Activated T-cell treated with anti-CD3 and anti-CD28 coated beads for 1 hour (primary cell): ENCODE measurements at regions not wholly inside any gene's neighbourhood (a gene's known extent, or its start where the extent isn't known, plus 50 kb on each side); places are given as distances from the start of the nearest gene placed in this dataset.

Experiments used
- DNase-seq: peaks from one replicate; pipeline ENCODE4 v3.0.0-alpha.2; 2020; ENCODE audit warnings: low read depth

DNA sequence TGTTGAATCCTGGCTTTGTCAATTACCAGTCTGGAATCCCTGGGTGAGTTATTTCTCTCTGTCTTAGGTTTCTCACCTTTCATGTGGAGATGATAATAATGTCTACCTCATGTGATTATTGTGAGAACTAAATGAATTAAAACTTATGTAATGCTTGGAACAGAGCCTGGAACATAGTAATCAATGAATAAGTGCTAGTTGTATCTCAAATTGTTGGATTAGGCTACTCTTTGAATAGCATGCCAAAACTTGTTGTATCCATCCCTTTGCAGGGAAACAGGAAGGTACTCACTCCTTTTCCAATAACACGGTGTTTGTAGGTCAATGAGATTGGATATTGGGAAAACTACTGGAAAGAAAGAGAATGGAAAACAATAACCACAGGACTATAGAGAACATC, 796.6 kb upstream of the ZEB2 start:
- no peak for DNase-seq

DNA sequence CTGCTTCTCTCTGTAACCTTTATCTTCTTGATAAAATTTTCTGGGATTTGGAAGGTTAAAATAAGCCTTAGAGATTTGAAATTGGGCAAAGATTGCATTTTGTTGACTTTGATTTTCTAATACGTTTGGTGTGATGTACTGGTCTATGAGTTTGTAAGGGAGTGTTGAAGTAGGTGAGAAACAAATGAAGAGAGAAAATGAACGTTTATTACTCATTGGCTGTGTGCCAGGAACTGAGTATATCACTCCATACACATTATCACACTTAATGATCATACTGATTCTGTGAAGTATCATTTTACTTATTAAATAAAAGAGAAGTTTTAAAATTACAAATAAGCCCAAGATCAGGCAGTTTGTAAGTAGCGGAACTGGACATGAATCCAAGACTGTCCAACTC, 795.1 kb upstream of the ZEB2 start:
- no peak for DNase-seq

DNA sequence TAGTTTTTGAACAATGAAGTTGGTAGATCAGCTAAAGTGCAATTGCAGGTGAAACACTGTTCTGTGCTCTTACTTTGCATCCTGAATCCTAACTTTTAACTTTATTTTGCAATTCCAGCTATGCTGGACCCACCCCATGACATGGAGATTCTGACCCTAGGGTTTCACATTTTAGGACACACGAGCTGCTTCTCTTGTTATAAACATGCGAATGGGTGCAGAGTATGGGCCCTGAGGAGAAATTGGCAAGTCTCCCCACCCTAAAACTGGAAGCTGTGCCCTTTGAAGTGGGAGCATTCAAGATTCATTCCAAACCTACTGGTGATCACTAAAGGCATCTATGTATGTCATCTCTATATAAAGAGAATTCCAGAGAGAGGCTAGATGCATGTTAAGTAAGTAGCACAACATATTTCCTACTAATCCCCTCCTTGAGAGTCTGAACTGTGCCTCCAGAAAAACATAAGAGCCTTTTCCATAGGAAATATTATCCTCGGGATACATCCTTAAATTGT, 794.3 kb upstream of the ZEB2 start:
- no peak for DNase-seq

DNA sequence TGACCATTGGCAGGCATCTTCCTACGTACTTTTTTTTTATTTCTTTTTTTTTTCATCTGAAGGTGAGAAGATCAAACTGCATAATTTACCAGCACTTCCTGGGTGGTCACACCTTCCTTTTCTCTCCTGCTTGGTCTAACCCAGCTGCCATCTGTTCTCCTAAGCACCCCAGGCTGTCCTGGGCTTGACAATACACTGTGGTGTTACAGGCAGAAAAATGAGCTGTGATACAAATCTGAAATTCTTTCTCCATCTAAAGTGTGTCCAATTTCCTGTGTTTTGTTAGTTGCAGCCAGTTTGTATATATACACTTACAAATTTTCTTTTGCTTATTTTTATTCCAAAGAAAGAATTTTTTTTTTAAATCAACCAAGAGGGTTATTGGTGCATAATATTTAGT, 786.0 kb upstream of the ZEB2 start:
- DNase-seq: no peak

DNA sequence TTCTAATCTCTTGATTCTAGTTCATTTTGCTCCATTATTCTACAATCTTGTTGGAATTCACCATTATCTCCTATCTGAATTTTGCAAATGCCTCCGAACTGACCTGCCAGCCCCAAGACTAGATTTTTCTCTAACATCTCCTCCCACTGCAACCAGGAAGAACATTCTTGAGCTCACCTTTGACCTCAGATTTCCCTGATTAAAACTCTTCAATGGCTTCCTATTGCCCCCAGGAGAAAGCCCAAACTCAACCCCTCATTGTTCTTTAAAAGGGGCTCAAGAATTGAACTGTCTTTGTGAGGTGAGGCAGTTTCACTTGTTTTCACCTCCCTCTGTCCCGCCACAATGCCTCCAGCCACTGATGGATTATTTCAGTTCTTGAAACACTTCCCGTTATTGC, 784.6 kb upstream of the ZEB2 start:
- no peak for DNase-seq

DNA sequence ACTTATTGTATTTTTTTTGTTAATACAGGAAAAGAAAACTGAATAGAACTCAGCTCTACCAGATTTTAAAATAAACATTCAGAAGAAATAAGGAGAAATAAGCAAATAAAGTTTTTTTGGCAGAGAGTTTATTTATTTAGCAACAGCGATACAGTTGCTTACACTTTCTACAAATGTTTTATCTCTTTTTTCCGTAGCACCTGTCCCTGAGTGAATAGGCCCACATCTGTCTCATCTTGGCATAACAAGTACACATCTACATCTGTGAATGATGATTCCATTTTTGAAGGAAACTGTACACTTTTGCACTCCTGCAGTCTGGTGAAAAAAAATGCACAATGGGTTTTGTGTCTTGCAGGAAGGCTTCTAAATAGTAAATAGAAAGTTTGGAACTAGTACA, 783.6 kb upstream of the ZEB2 start:
- DNase-seq: no peak

DNA sequence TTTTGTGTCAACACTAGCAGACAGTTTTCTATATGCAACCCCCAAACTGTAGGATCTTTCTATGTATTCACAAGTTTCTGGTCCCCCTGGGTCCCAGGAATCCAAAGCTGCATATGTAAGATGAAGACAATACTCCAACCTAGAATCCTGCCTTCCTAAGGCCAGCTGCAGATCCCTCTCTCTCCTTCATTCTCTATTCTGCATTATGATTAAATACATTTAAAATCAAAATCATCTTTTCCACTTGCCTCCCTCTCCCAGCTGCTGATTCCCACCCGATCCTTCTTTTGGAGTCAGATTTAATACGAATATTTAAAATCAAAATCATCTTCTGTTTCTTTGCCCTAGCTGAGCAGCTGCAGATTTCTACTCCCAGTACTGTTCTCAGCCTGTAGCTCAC, 783.0 kb upstream of the ZEB2 start:
- no peak for DNase-seq

DNA sequence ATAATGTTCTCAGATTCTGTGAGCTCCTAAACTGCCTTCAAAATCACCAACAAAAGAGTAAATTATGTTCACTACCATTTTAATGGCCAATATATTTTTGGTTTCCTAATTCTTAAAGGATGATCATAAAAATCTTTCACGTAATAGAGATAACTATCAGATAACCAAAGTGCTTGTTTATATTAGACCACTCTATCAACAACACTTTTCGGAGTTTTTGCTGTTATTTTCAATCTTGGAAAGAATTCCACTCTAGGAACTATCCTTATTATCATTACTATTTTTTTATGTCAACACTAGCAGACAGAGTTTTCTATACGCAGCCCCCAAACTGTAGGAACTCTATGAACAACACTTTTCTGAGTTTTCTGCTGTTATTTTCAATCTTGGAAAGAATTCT, 782.5 kb upstream of the ZEB2 start:
- DNase-seq: no peak

DNA sequence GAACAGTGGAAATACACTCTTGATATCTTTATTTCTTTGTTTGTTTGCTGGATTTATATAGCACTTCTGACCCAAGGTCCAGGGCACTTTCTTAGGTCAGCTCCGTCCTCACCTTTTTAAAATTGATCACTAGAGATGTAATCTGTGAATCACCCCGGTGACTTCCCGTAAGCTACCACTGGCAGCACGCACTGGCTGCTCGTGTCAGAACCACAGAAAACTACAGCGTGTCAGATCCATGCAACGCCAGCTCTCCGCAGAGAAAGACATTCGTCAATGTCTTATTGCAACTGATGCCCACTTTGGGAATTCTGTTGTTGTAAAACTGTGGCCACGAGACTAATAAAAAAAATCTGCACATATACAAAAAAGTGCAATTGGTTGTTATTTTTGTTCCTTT, 779.4 kb upstream of the ZEB2 start:
- DNase-seq: no peak

DNA sequence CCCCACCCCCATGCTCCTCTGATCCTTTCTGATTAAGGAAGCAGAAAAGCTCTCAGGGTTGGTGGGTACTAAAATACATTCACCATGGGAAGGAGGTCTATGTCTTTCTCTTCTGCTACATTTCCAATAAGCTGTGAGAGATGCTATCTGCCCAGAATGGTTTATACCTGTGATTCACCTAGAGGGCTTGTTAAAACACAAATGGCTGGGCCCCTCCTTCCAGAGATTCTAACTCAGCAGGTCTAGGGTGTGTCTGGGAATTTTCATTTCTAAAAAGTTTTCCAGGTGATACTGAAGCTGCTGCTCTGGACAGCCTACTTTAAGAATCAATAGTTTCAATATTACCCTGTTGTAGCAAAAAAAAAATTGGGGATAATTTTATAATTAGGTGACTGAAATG, 772.2 kb upstream of the ZEB2 start:
- DNase-seq: no peak

DNA sequence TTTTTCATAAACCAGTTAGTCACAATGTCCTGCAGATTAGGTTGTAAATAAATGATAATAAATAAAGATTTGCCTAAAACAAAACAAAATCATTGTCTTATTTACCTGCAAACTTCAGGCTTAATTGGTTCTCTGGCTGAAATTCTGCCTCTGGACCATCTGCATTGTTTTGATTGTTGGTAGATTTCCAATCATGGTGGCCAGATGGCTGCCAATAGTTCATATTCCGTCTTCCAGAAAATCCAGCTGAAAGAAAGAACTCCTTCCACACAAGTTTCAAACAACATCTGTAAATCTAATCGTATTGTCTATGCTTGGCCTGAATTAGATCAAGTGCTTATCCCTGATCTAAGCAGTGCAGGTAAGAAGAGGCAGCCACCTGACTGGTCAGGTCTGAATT, 771.1 kb upstream of the ZEB2 start:
- no peak for DNase-seq

DNA sequence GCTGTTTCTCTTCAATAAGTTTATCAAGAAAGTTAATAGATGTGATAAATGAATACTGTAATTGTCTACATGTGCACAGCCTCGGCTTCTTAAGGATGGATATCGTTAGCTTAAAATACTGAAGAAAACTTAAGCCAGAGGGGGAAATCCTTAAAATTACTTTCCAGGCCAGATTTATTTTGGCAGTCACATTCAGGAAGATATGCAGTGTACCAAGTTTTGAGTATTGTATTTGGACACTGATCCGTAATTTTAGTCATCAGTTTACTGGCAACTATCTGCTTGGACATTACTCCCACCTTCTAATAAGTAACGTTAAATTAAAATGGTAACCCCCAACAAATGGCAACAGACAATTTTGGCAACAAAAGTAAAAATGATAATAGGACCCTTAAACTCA, 770.0 kb upstream of the ZEB2 start:
- DNase-seq: no peak

DNA sequence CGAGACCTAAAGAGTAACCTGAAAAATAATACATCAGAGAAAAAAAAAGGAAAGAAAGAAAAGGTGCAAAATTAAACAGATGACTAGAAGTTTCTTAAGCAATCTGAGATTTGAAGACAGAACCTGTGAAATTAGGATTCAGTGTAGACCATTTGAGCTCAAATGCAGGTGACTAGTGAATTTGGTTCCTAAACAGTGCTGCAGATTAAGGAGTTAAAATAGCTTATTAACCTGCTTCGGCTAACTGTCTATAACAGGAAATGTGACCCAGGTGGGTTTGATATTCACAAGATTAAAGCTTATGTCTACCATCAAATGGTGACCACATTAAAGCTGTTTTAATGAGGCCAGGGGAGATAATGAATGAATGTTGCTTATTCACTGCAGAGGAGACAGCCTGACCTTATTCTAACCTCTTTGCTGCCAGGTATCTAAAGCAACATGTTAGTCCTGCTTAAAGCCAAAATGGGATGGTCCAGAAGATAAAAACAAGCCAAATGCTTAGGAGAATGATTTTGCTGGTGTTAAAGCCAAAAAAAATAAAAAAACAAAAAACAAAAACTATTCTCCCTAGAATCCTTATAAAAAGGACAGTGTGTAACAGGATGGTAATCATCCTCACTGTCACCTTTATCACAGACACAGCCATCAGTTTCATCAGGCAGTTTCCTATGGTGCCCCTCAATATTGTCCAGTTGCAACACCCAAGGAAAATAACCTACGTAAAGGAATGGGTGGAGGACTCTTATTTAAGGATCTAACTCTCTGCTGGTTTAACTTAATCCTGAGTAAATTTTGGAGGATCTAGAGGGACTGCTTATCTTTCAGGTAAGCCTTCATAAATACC, 769.0 kb upstream of the ZEB2 start:
- no peak for DNase-seq

DNA sequence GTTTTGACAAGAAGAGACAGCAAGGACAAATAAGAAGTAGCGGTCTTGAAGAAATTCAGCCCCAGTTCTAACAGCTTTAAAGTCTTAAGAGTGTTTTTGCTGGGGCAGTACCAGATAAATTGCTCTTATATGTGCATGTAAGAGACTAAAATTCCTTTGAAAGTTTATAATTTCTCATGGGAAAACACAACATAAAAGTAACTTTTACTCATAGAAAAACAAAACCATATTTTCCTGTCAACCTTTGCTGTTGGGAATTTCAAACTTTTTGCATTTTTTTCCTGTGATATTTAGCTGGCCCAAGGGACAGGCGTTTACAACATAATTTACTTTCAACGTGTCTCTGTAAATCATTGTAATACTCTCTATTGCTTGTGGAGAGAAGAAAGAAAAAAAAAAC, 767.8 kb upstream of the ZEB2 start:
- DNase-seq: no peak

DNA sequence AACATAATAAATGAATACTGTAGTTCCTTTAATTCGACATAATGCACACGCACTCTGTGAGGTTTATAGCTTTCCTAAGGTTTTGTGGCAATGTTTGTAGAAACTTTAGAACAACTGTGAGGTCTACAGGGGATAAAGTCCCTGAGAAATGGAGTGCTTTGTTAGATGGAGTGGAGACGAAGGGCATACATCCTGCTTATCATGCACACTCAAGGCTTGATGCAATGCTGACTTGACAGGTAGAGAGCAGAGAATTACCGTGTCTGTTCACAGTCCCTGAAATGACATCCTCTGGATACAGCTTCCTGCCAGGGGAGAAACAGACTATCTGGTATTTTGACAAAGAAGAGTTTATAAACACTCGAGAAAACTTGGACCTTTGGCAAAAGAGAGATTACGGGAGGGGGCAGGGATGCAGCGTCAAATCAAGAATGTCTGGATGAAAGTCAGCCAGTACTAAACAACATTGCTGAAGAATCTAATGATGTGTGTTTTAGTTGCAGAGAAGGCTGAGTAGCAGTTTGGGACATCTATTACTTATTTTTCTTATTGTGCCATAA, 766.9 kb upstream of the ZEB2 start:
- no peak for DNase-seq

DNA sequence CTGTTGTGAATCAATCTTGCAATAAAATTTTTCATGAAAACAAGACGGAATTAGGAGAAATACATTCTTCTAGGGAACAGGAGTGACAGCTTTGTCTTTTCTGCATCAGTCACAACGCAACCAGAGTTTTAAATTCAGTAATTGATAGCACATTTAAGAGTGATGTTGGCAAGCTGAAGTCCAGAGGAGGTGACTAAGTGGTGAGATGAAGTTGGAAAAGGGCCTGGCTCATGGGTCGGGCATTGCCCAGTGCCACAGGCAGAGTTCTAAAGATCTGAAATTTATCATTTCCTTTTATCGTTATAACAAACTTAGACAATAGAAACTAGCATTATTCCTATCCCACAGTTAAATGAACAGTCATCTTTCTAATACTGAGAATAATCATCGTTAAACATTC, 764.6 kb upstream of the ZEB2 start:
- DNase-seq: no peak

DNA sequence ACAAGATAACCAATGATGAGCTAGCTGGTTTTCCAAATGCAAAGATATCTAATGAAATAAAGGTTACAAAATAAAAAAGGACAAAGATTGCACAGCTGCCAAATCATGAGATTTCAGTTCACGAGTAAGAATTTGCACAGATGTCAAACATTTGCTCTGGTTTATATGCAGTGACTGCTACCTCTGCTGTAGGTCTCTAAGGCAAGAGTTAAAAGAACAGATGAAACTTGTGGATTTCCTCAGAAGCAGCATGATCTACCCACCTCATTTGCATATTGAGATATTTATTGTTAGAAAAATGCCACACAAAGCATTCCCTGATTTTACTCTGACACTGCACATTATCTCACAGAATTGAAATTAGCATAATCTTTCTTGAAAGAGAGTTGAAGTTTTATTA, 763.2 kb upstream of the ZEB2 start:
- DNase-seq: no peak

DNA sequence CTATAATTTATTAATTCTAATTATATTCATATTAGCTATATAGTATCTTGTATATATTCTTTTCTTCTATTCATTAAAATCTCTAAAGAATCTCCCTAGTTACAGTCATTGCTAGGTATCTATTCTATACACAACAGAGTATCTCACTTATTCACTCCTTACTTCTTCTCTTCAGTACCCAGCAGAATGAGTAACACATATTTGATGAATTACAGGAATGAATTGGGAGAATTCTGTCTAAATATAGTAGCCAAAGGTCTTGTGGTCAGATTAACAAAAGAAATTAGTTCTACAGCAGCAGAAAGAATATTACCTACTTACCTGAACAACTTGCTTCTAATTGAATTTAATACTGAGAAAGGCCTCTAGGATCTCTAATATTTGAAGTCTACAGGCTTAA, 758.0 kb upstream of the ZEB2 start:
- DNase-seq: no peak

DNA sequence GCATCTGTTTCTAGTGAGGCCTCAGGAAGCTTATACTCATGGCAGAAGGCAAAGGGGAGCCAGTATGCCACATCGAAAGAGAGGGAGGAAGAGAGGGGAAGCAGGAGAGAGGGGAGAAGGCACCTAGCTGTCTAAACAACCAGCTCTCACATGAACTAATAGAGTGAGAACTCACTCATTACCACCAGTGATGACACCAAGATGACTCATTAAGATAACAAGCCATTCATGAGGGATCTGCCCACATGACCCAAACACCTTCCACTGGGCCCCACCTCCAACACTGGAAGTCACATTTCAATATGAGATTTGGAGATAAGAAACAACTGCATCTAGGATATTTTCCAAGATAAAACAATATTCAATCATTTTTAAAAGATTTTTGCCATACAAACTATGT, 753.9 kb upstream of the ZEB2 start:
- no peak for DNase-seq

DNA sequence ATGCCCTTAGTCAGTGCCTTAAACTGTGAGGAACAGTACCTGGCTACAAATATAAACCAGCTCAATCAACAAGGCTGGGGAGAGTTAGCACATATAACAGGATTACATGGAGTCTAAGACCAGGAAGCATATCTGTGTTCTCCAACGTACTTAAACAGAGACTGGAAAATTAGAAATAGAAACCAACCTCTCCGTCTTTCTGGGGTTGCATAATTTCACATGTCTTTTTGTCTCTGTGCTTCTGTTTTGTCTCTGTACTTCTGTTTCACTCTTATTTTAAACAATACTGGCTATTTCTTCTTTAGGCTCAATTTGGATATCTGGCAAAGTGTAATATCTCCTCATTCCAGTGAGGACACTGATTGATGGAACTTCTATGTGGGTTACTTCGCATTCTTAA, 749.0 kb upstream of the ZEB2 start:
- DNase-seq: no peak

DNA sequence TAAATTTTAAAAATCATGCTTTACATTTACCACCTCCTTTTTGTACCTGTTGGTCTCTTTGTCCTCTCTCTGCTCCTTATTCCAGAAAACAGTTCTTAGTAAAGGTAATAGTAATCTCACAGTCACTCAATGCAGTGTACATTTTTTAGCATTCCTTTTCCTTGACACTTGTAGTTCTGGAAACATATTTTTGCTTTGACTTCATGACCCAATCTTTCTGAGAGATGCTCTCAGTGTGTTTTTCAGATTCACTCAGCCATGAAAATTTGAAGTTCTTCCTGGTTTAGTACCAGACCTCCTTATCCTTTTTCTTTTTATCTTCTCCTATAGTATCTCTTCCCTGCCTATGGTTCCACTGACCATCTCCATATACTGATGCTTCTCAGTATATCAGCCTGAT, 747.5 kb upstream of the ZEB2 start:
- DNase-seq: no peak

DNA sequence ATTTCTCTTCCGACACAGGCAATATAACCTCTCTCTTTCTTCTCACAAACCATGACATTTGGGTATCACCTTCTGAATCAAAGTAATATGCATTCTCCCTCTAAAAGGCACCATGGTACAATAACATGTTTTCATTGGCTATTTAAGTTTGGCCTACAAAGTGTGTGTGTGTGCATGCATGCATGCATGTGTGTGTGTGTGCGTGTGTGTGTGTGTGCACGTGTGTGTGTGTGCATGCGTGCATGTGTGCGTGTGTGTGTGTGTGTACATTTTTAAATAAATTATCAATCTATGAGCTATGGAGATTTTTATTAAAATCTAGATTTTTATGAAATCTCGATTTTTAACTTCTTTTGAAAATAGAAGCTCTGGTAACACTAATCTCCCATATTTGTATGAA, 745.3 kb upstream of the ZEB2 start:
- no peak for DNase-seq

DNA sequence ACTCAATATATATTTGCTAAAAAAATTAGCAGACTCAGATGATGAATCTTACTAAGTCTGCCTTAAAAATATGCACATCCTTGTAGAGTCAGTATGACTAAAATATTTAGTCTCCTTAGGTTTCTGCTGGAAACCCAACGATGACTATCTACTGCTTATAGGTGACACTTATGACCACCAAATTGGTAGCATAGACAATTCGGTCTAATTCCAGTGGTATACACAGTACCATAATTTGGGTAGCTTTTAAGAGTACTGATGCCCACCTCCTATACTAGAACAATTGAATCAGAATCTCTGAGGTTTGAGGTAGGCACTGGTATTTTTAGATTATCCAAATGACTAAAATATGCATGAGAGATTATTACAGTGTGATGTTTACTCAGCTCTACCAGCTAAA, 740.8 kb upstream of the ZEB2 start:
- no peak for DNase-seq

DNA sequence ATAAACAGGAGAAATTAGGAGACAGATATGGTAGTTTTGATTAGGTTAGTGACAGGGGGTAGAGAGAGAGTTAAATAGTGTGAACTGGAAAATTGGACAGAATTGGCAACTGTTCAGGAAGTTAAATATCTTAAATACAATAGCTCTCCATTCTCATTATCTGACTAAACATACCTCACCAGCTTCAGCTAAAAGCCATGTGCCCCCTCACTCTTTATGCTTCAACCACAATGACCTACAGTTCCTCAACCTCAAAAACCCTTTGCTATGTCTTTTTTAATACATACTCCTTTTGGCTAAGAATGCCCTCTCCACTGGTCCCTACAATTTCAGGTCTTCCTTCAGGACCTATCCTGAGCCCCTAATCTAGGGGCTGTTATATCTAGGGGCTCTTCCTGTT, 740.2 kb upstream of the ZEB2 start:
- no peak for DNase-seq
